ENCODE measurements at regions not wholly inside any gene's neighbourhood (a gene's known extent, or its start where the extent isn't known, plus 50 kb on each side); places are given as distances from the start of the nearest gene placed in this dataset.
"Not testable (repeated sequence)": the region's sequence is repeated elsewhere in the genome, so short reads cannot be mapped to it uniquely, and the experiment has no call there.

GRCh38 chrX:122567911-122568310 lies 616.2 kb upstream of the GRIA3 start:
- DNase-seq (ENCODE audit: low read depth): no peak

- no peak for DNase-seq (ENCODE audit: low read depth)
Measured at GRCh38 chrX:122572461-122572860, 611.6 kb upstream of the GRIA3 start.

GRCh38 chrX:122579036-122579435 lies 605.0 kb upstream of the GRIA3 start:
- no peak for DNase-seq (ENCODE audit: low read depth)

GRCh38 chrX:122579526-122579925 lies 604.6 kb upstream of the GRIA3 start:
- DNase-seq (ENCODE audit: low read depth): no peak

- DNase-seq (ENCODE audit: low read depth): no peak
Measured at GRCh38 chrX:122582280-122582974, 601.7 kb upstream of the GRIA3 start.

- no peak for DNase-seq (ENCODE audit: low read depth)
Measured at GRCh38 chrX:122582975-122583305, 601.1 kb upstream of the GRIA3 start.

GRCh38 chrX:122583551-122583950 lies 600.5 kb upstream of the GRIA3 start:
- no peak for DNase-seq (ENCODE audit: low read depth)

- no peak for DNase-seq (ENCODE audit: low read depth)
Measured at GRCh38 chrX:122584981-122585380, 599.1 kb upstream of the GRIA3 start.

- DNase-seq (ENCODE audit: low read depth): no peak
Measured at GRCh38 chrX:122586831-122587230, 597.2 kb upstream of the GRIA3 start.

GRCh38 chrX:122591546-122591945 lies 592.5 kb upstream of the GRIA3 start:
- DNase-seq (ENCODE audit: low read depth): no peak

GRCh38 chrX:122596998-122597397 lies 587.1 kb upstream of the GRIA3 start:
- DNase-seq (ENCODE audit: low read depth): no peak

GRCh38 chrX:122622795-122623194 lies 561.3 kb upstream of the GRIA3 start:
- no peak for DNase-seq (ENCODE audit: low read depth)

- DNase-seq (ENCODE audit: low read depth): no peak
Measured at GRCh38 chrX:122625239-122625638, 558.8 kb upstream of the GRIA3 start.

- no peak for DNase-seq (ENCODE audit: low read depth)
Measured at GRCh38 chrX:122625821-122626220, 558.3 kb upstream of the GRIA3 start.

GRCh38 chrX:122626871-122627270 lies 557.2 kb upstream of the GRIA3 start:
- no peak for DNase-seq (ENCODE audit: low read depth)

GRCh38 chrX:122641136-122641535 lies 542.9 kb upstream of the GRIA3 start:
- DNase-seq (ENCODE audit: low read depth): no peak

- no peak for DNase-seq (ENCODE audit: low read depth)
Measured at GRCh38 chrX:122641826-122642225, 542.3 kb upstream of the GRIA3 start.

GRCh38 chrX:122655256-122655655 lies 528.8 kb upstream of the GRIA3 start:
- DNase-seq (ENCODE audit: low read depth): not testable (repeated sequence)

- DNase-seq (ENCODE audit: low read depth): no peak
Measured at GRCh38 chrX:122666601-122667000, 517.5 kb upstream of the GRIA3 start.

- DNase-seq (ENCODE audit: low read depth): no peak
Measured at GRCh38 chrX:122667667-122668066, 516.4 kb upstream of the GRIA3 start.

- no peak for DNase-seq (ENCODE audit: low read depth)
Measured at GRCh38 chrX:122703762-122704161, 480.3 kb upstream of the GRIA3 start.

GRCh38 chrX:122739770-122740169 lies 444.3 kb upstream of the GRIA3 start:
- no peak for DNase-seq (ENCODE audit: low read depth)

GRCh38 chrX:122770581-122770980 lies 413.5 kb upstream of the GRIA3 start:
- DNase-seq (ENCODE audit: low read depth): no peak

GRCh38 chrX:122771933-122772332 lies 412.1 kb upstream of the GRIA3 start:
- DNase-seq (ENCODE audit: low read depth): no peak

GRCh38 chrX:122777766-122778165 lies 406.3 kb upstream of the GRIA3 start:
- no peak for DNase-seq (ENCODE audit: low read depth)
